Mesendoderm (in vitro differentiated cells): ENCODE measurements at regions not wholly inside any gene's neighbourhood (a gene's known extent, or its start where the extent isn't known, plus 50 kb on each side); places are given as distances from the start of the nearest gene placed in this dataset.

ENCODE experiments used
- DNase-seq: peaks from one replicate; pipeline ENCODE4 v3.0.0; 2013
- H2AK5ac ChIP-seq: 2 replicates; pipeline ENCODE4 v1.6.1; 2013; ENCODE audit warnings: low read length, inconsistent platforms
- H2BK120ac ChIP-seq: 2 replicates; pipeline ENCODE4 v1.6.1; 2013; ENCODE audit warnings: low read depth, mild to moderate bottlenecking, low read length, moderate library complexity, mixed read lengths
- H2BK15ac ChIP-seq: replicated peaks from 2 replicates; pipeline ENCODE4 v1.6.1; 2013; ENCODE audit warnings: low read depth, mild to moderate bottlenecking, moderate library complexity
- H2BK5ac ChIP-seq: 2 replicates; pipeline ENCODE4 v1.6.1; 2013; ENCODE audit warnings: low read length, inconsistent platforms
- H3K18ac ChIP-seq: 2 replicates; pipeline ENCODE4 v1.6.1; 2013; ENCODE audit warnings: mild to moderate bottlenecking, low read length, mixed read lengths
- H3K23ac ChIP-seq: one replicate; pipeline ENCODE4 v1.6.1; 2013; ENCODE audit warnings: low read length
- H3K27ac ChIP-seq: 2 replicates; pipeline ENCODE4 v1.5.1; 2013; ENCODE audit warnings: low read depth, mild to moderate bottlenecking, inconsistent platforms, low read length, moderate library complexity
- H3K27me3 ChIP-seq: 2 replicates; pipeline ENCODE4 v1.6.1; 2013; ENCODE audit warnings: low read length, control low read depth, mild to moderate bottlenecking, inconsistent platforms; ENCODE audit not compliant: insufficient read depth, poor library complexity
- H3K36me3 ChIP-seq: 2 replicates; pipeline ENCODE4 v1.6.1; 2013; ENCODE audit warnings: low read length, inconsistent platforms; ENCODE audit not compliant: control insufficient read depth, insufficient read depth
- H3K4ac ChIP-seq: one replicate; pipeline ENCODE4 v1.6.1; 2013; ENCODE audit warnings: low read depth, mild to moderate bottlenecking, low read length, moderate library complexity
- H3K4me1 ChIP-seq: 2 replicates; pipeline ENCODE4 v1.6.1; 2013; ENCODE audit warnings: low read depth, low read length, inconsistent platforms; ENCODE audit not compliant: control insufficient read depth
- H3K4me2 ChIP-seq: 2 replicates; pipeline ENCODE4 v1.6.1; 2013; ENCODE audit warnings: low read length
- H3K4me3 ChIP-seq: 2 replicates; pipeline ENCODE4 v1.5.1; 2013; ENCODE audit warnings: mild to moderate bottlenecking, low read length
- H3K56ac ChIP-seq: one replicate; pipeline ENCODE4 v1.6.1; 2013; ENCODE audit warnings: low read length
- H3K79me1 ChIP-seq: 2 replicates; pipeline ENCODE4 v1.6.1; 2013; ENCODE audit warnings: low read length, inconsistent platforms
- H3K79me2 ChIP-seq: 2 replicates; pipeline ENCODE4 v1.6.1; 2013; ENCODE audit warnings: mild to moderate bottlenecking, low read length; ENCODE audit not compliant: control insufficient read depth, insufficient read depth
- H3K9ac ChIP-seq: 2 replicates; pipeline ENCODE4 v1.6.1; 2013; ENCODE audit warnings: low read length, inconsistent platforms
- H4K5ac ChIP-seq: one replicate; pipeline ENCODE4 v1.6.1; 2013; ENCODE audit warnings: low read length
- H4K8ac ChIP-seq: one replicate; pipeline ENCODE4 v1.6.1; 2013; ENCODE audit warnings: low read depth, mild to moderate bottlenecking, control low read depth, low read length, moderate library complexity
- WGBS: extraction: QIAGEN DNeasy Blood & Tissue Kit; methylation state at CpG from one replicate; pipeline ENCODE4 v1.1.7; 2013; ENCODE audit warnings: low lambda C conversion rate, missing lambda C conversion rate; ENCODE audit not compliant: insufficient coverage; ENCODE audit errors: extremely low coverage; 5-methylcytosine and 5-hydroxymethylcytosine counted together

DNA sequence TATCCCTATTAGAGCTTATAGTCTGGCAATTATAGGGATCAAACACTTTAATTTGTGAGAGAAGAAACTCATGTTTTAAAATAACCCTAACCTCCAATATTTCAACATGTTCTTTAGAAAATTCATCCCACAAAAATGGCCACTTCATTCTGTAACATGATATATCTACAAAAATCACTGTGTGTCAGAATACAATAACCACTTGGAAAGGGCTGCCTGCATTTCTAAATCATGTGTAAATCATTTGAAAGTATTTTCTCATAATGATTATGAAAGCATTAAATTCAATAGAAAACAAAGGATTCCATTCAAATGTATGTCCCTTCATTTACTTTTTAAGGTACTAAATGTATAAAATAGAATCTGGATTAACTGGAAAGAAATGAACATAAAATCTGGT is 101.4 kb upstream of the NHSL1 start:
- no peak overlapping the region for H3K23ac ChIP-seq
- no peak overlapping the region for H3K56ac ChIP-seq
- no peak overlapping the region for H3K4me3 ChIP-seq
- H3K27me3 ChIP-seq = no peaks in the 10 kb centered on the region
- no peaks in the 10 kb centered on the region for H3K79me2 ChIP-seq
- no peak overlapping the region for H2BK15ac ChIP-seq
- no peak overlapping the region for H2AK5ac ChIP-seq
- no peak overlapping the region for H4K8ac ChIP-seq
- no peaks in the 10 kb centered on the region for H3K36me3 ChIP-seq
- no peak for DNase-seq
- H4K5ac ChIP-seq = no peak overlapping the region
- H3K79me1 ChIP-seq = no peaks in the 10 kb centered on the region
- no peak overlapping the region for H3K4me2 ChIP-seq
- no peak overlapping the region for H3K18ac ChIP-seq
- H3K4me1 ChIP-seq = no peaks in the 10 kb centered on the region
- H2BK120ac ChIP-seq = no peak overlapping the region
- H2BK5ac ChIP-seq = no peak overlapping the region
- no peak overlapping the region for H3K27ac ChIP-seq
- H3K9ac ChIP-seq = no peak overlapping the region
- no peak overlapping the region for H3K4ac ChIP-seq

DNA sequence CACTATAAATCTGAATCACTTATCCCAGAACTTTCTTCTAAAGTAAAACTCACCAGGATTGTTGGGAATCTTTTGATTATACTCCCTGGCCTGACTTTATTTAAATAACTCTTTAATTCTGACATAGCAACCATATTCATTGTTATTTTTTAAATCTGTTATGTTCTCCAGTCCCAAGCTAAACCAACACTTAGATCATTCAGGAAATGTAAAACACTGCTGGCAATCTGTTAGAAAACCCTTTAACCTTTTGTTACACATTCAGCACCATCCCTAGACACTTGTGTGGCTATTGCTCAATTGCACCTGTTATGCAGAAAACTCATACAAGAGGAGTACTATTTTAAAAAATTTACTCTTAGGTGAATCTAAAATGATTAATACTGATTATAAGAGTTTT is 101.8 kb upstream of the NHSL1 start:
- Histone ChIP-seq H3K18ac (no peak overlapping the region), H3K23ac (no peak overlapping the region), H3K79me2 (no peaks in the 10 kb centered on the region)

DNA sequence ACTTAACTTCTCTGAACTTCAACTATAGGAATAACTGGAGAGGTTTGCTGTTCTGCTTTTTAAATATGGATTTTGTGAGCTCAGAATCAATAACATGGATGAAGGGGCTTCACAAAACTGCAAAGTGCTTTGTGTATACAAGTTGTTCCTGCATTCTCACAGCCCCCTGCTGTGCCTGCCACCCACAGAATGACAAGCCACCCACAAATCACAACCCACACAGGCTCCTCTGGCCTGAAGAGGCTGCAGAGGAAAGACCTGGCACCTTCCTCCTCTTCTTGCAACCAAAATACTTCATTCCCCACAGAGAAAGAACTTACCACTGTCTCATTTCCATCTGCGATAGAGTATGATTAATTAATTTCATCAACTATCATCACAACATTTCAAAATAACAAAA is 106.7 kb upstream of the NHSL1 start:
- no peak overlapping the region for H2BK120ac ChIP-seq
- H3K79me2 ChIP-seq = peaks cover 3% of the 10 kb centered on the region
- no peak overlapping the region for H2BK5ac ChIP-seq
- no peak overlapping the region for H3K4ac ChIP-seq
- H2AK5ac ChIP-seq = no peak overlapping the region
- no peak overlapping the region for H3K9ac ChIP-seq
- H2BK15ac ChIP-seq = no peak overlapping the region
- WGBS = 100% methylated on average over 1 of the region's 1 CpG
- no peak overlapping the region for H3K4me2 ChIP-seq
- no peaks in the 10 kb centered on the region for H3K27me3 ChIP-seq
- DNase-seq = no peak
- no peaks in the 10 kb centered on the region for H3K4me1 ChIP-seq
- no peak overlapping the region for H3K56ac ChIP-seq
- peaks cover 6% of the 10 kb centered on the region for H3K79me1 ChIP-seq
- H3K27ac ChIP-seq = no peak overlapping the region
- H3K18ac ChIP-seq = no peak overlapping the region
- H3K36me3 ChIP-seq = no peaks in the 10 kb centered on the region
- no peak overlapping the region for H4K5ac ChIP-seq
- H3K4me3 ChIP-seq = no peak overlapping the region
- H3K23ac ChIP-seq = no peak overlapping the region
- no peak overlapping the region for H4K8ac ChIP-seq

More for the DNA sequence above, 101.8 kb upstream of the NHSL1 start:
- Histone ChIP-seq H3K4ac (no peak overlapping the region), H2BK15ac (no peak overlapping the region), H3K4me2 (no peak overlapping the region), H3K36me3 (no peaks in the 10 kb centered on the region), H3K4me1 (no peaks in the 10 kb centered on the region), H3K9ac (no peak overlapping the region), H4K5ac (no peak overlapping the region), H3K4me3 (no peak overlapping the region), H3K27me3 (no peaks in the 10 kb centered on the region), H2BK120ac (no peak overlapping the region), H2AK5ac (no peak overlapping the region), H3K27ac (no peak overlapping the region), H2BK5ac (no peak overlapping the region), H3K79me1 (no peaks in the 10 kb centered on the region), H4K8ac (no peak overlapping the region), H3K56ac (no peak overlapping the region)
- DNase-seq = no peak

DNA sequence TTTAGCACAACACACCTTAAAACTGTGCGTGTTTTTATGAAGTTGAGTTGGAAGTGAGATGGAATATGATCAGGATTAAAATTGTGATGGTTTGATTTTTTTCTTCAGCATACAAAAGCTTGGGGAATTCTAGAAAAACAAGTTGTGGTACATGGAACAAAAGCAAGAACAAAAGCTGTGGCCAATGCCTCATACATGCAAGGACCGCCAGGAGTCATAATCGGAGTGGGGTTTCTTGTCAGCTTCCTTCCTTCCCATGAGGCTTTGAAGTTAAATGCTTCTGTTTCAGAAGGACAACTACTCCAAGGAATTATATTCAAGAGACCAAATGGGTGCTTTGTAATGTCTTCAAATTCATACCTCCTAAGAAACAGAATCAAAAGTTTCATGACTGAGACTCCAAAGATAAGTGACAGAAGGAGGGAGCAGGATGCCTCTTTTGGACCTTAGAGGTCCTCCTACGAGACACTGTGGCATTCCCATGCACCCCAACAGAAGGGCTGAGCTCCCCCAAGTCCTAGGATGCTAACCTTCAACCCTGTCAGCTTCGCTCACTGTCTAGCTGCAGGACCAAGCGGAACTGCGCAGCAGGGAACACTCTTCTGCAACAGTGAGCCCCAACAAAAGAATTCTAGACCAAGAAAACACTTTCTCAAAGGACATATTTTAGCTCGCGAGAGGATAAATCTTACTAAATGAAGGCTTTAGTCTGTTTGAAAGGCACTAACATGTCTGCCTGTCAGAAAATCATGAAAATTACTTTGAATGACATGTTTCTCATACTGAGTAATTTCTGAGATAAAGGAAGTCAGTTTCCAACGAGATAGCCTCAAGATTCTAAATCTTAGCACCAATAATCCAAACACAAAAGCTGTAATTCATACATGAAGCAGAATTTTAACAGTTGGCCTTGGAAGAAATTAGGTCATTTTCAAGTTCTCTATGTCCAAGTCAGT is 108.5 kb upstream of the NHSL1 start:
- Histone ChIP-seq H3K4ac (no peak overlapping the region), H3K79me2 (peaks cover 3% of the 10 kb centered on the region), H4K5ac (no peak overlapping the region), H3K4me3 (no peak overlapping the region), H2BK5ac (no peak overlapping the region), H3K23ac (no peak overlapping the region), H4K8ac (no peak overlapping the region), H3K36me3 (no peaks in the 10 kb centered on the region), H2BK120ac (no peak overlapping the region), H2AK5ac (no peak overlapping the region), H3K79me1 (peaks cover 6% of the 10 kb centered on the region), H3K4me2 (no peak overlapping the region), H3K18ac (no peak overlapping the region), H3K27ac (no peak overlapping the region), H2BK15ac (no peak overlapping the region), H3K9ac (no peak overlapping the region), H3K27me3 (no peaks in the 10 kb centered on the region), H3K4me1 (no peaks in the 10 kb centered on the region), H3K56ac (no peak overlapping the region)
- DNase-seq = no peak
- 100% methylated on average over 1 of the region's 10 CpGs for WGBS

DNA sequence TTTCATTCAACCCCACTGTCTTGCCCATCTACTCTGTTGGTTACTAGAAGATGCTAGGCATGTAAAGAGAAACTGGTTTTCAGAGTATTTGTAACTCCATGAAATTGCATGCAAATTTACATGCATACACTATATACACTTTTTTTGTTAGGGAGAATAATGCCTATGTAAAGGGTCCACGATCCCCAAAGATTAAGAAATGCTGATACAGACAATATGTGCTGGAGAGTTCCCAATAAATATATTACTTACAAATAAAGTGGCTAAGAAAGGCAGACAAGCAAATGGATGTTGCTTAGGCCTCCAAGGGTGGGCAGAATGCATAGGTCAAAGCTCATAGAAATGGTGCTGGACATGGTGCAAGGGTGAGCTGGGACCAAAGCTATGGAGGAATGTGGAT is 109.6 kb upstream of the NHSL1 start:
- Histone ChIP-seq H3K23ac (no peak overlapping the region), H3K4me1 (no peaks in the 10 kb centered on the region), H4K8ac (no peak overlapping the region), H3K4ac (no peak overlapping the region), H3K79me2 (peaks cover 3% of the 10 kb centered on the region), H3K4me2 (no peak overlapping the region), H3K36me3 (no peaks in the 10 kb centered on the region), H2BK15ac (no peak overlapping the region), H2BK120ac (no peak overlapping the region), H3K56ac (no peak overlapping the region), H3K27me3 (no peaks in the 10 kb centered on the region), H2BK5ac (no peak overlapping the region), H3K4me3 (no peak overlapping the region), H3K18ac (no peak overlapping the region), H3K27ac (no peak overlapping the region), H4K5ac (no peak overlapping the region), H3K9ac (no peak overlapping the region), H3K79me1 (peaks cover 6% of the 10 kb centered on the region), H2AK5ac (no peak overlapping the region)
- no CpG with 5 or more reads among the region's 1 CpG for WGBS
- DNase-seq = no peak
